HG02884 (cell line): ENCODE measurements at regions not wholly inside any gene's neighbourhood (a gene's known extent, or its start where the extent isn't known, plus 50 kb on each side); places are given as distances from the start of the nearest gene placed in this dataset.
"Not testable (repeated sequence)": the region's sequence is repeated elsewhere in the genome, so short reads cannot be mapped to it uniquely, and the experiment has no call there.

Experiments
- ATAC-seq: cut with Tn5 transposase; IDR thresholded peaks from one replicate; pipeline ENCODE4 v1.9.1; 2021; ENCODE audit warnings: mild to moderate bottlenecking, moderate library complexity; ENCODE audit not compliant: unreplicated experiment

DNA sequence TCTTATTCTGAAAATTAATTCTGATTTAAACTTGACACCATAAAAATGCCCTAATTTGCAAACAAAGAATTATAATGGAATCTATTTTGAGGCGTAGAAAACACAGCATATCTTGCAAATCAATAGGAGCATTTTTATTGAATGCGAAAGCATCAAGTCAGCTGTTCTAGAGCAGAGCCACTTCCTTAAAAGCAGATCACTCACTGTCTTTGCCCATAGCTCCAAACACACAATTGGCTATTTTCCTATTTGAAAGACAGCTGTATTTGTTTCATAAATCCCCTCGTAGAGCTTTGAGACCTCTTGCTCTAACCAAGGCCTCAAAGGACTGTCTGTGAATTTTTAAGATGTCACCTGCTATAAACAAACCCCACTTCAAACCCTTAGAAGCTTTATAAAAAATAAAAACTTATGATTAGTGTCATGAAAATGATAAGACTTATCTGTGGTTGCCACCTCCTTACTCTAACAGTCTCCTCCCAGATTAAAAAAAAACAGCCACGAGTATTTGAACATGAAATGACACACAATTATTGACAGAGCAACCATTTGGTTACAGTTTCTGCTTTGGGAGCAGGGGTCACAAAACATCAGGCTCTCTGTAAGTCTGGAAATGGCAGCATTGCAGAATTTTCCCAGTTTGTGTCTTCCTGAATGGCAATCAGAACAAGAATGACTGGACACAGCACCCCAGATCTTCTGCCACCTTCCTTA, 75.6 kb upstream of the RASEF start:
- no peak for ATAC-seq

DNA sequence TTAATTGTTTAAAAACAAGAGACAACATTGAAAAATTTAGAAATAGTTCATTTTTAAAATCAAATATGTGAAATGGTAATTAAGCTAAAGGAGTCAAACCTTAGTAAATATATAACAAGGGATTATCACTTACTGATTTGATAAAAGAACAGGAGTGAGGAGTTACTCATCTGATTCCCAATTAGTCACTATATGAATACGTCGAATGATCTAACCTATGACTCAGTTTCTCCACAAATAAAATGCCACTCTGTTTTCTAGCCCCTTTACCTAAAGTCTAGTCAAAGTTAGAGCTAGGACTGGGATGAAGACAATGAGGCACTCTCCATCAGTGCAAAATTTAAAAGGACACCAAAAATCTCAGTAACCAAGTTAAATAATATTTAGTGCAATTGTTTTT, 70.4 kb upstream of the RASEF start:
- no peak for ATAC-seq

DNA sequence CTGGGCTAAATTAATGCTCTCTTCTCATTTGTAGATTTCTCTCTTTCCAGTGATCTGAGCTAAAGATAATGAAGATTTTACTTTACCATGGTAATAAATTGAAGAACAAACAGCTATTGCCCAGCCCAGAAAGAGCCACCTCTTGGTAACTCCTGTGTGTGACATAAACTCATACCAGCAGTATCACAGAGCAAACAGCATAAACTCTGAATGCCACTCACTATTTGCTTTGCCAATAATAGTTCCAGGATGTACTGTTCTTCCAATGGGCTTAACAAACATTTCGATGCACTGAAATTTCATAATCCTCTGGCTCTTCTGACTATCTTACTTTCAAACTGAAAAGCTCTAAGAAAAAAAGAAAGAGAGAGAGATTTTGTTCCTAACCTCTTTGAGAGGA, 69.8 kb upstream of the RASEF start:
- no peak for ATAC-seq

- no peak for ATAC-seq
Measured at GRCh38 chr9:83130541-83130940, 67.6 kb upstream of the RASEF start.

DNA sequence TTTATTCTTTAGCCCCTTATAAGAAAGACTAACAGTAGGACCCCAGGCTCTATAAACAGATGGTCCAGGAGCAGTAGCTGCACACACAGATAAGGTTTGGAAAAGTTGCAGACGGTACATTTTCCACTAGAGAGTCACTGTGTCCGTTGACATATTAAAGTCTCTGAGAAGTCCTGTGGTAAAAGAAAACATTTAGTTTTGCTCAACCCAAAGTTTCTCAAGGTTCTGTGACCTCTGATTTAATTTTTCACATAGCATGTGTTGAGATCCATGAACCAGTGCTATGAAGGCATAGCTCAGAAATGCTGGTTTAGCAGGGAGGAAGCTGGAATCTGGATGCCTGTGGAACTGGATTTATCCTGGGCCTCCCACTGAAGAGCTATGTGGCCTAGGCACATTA, 62.7 kb upstream of the RASEF start:
- no peak for ATAC-seq

- ATAC-seq = no peak
Measured at GRCh38 chr9:83119873-83120272, 56.9 kb upstream of the RASEF start.

GRCh38 chr9:83116026-83116425, 53.1 kb upstream of the RASEF start:
- no peak for ATAC-seq

DNA sequence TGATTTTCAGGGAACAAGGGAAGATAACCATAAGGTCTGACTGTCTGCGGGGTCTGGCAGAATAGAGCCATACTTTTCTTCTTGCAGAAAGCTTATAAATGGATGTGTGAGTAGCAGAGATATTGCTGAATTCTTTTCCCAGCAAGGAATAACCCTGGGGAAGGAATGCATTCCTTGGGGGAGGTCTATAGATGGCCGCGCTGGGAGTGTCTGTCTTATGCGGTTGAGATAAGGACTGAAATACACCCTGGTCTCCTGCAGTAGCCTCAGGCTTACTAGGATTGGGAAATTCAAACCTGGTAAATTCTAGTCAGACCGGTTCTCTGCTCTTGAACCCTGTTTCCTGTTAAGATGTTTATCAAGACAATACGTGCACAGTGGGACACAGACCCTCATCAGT, 50.5 kb upstream of the RASEF start:
- not testable (repeated sequence) for ATAC-seq
